ENCODE measurements at regions not wholly inside any gene's neighbourhood (a gene's known extent, or its start where the extent isn't known, plus 50 kb on each side); places are given as distances from the start of the nearest gene placed in this dataset.

- no peaks in the 10 kb centered on the region for H4K20me1 ChIP-seq
- H3K27me3 ChIP-seq = no peaks in the 10 kb centered on the region
- peaks cover 24% of the 10 kb centered on the region for H3K4me1 ChIP-seq
- no peak for TF ChIP-seq Cebpa-rat (IDR thresholded peaks at IDR 0.05)
- no peaks in the 10 kb centered on the region for H3K36me3 ChIP-seq
- no peak overlapping the region for H3K27ac ChIP-seq
- H3K4me2 ChIP-seq = no peak overlapping the region
- no peak overlapping the region for H3K9ac ChIP-seq
- H3K4me3 ChIP-seq = no peak overlapping the region
- H3K9me3 ChIP-seq = 0 out of 2 replicates have a peak, but pooled peaks cover 6% of the 10 kb centered on the region
These were observed 385.3 kb downstream of the RBM43 start for GRCh38 chr2:150876251-150876950.

GRCh38 chr2:150873396-150873772, 385.9 kb upstream of the RND3 start:
- Histone ChIP-seq H3K27me3 (no peaks in the 10 kb centered on the region), H3K4me3 (no peak overlapping the region), H3K9me3 (0 out of 2 replicates have a peak, but pooled peaks cover 4% of the 10 kb centered on the region), H4K20me1 (no peaks in the 10 kb centered on the region), H3K36me3 (no peaks in the 10 kb centered on the region), H3K4me1 (peaks cover 24% of the 10 kb centered on the region), H3K9ac (no peak overlapping the region), H3K27ac (no peak overlapping the region), H3K4me2 (peak overlapping the region; percentile 71)
- no peak for TF ChIP-seq Cebpa-rat (IDR thresholded peaks at IDR 0.05)

GRCh38 chr2:150872756-150873395, 385.4 kb upstream of the RND3 start:
- Histone ChIP-seq H3K9ac (no peak overlapping the region), H3K27ac (no peak overlapping the region), H3K27me3 (no peaks in the 10 kb centered on the region), H4K20me1 (no peaks in the 10 kb centered on the region), H3K36me3 (no peaks in the 10 kb centered on the region), H3K9me3 (no peaks in the 10 kb centered on the region), H3K4me1 (peaks cover 24% of the 10 kb centered on the region), H3K4me2 (peak overlapping the region; percentile 71), H3K4me3 (no peak overlapping the region)
- no peak for TF ChIP-seq Cebpa-rat (IDR thresholded peaks at IDR 0.05)

DNA sequence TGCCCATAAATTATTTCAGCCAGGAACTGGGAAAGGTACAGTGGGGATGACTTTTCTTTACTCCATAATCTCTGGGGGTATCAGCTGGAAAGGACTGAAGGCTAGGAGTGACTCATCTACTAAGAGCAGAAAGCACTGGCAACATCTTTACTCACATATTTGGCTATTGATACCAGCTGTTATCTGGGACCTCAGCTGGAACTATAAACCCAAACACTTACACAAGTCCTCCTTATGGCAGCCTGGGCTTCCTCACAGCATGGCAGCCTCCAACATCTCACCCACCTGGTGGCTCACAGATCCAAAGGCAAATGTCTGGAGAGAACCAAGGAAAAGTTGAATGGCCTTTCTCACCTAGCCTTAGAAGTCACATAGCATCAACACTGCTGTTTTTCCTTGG, 379.0 kb upstream of the RND3 start:
- no peaks in the 10 kb centered on the region for H3K36me3 ChIP-seq
- H3K9ac ChIP-seq = no peak overlapping the region
- H3K27me3 ChIP-seq = no peaks in the 10 kb centered on the region
- H3K9me3 ChIP-seq = no peaks in the 10 kb centered on the region
- H3K4me1 ChIP-seq = no peaks in the 10 kb centered on the region
- no peak overlapping the region for H3K4me2 ChIP-seq
- no peak for TF ChIP-seq Cebpa-rat (IDR thresholded peaks at IDR 0.05)
- no peak overlapping the region for H3K4me3 ChIP-seq
- no peak overlapping the region for H3K27ac ChIP-seq
- no peaks in the 10 kb centered on the region for H4K20me1 ChIP-seq

DNA sequence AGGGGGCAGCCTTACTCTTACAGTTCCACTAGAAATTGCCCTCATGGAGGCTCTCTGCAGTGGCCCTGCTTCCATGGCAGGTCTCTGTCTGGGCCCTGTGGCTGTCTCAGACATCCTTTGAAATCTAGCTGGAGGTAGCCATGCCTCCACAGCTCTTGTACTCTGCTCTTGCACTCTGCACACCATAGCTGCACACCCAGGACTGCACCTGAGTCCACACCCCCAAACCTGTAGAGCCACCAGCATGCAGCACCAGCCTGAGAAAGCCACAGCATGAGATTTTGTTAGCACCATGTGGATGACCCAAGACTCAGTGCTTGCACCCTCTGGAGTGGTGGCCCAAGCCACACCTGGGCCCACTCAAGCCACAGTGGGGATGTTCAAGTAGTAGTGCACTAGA, 376.2 kb upstream of the RND3 start:
- Histone ChIP-seq H3K4me3 (no peak overlapping the region), H4K20me1 (no peaks in the 10 kb centered on the region), H3K9ac (no peak overlapping the region), H3K27me3 (no peaks in the 10 kb centered on the region), H3K36me3 (no peaks in the 10 kb centered on the region), H3K27ac (no peak overlapping the region), H3K4me2 (no peak overlapping the region), H3K9me3 (no peaks in the 10 kb centered on the region), H3K4me1 (no peaks in the 10 kb centered on the region)
- TF ChIP-seq Cebpa-rat (IDR thresholded peaks at IDR 0.05) = no peak

GRCh38 chr2:150860301-150860700, 372.8 kb upstream of the RND3 start:
- no peak for TF ChIP-seq Cebpa-rat (IDR thresholded peaks at IDR 0.05)
- Histone ChIP-seq H3K4me2 (no peak overlapping the region), H3K9ac (no peak overlapping the region), H3K36me3 (no peaks in the 10 kb centered on the region), H3K4me3 (no peak overlapping the region), H3K9me3 (no peaks in the 10 kb centered on the region), H4K20me1 (no peaks in the 10 kb centered on the region), H3K4me1 (no peaks in the 10 kb centered on the region), H3K27ac (no peak overlapping the region), H3K27me3 (no peaks in the 10 kb centered on the region)

DNA sequence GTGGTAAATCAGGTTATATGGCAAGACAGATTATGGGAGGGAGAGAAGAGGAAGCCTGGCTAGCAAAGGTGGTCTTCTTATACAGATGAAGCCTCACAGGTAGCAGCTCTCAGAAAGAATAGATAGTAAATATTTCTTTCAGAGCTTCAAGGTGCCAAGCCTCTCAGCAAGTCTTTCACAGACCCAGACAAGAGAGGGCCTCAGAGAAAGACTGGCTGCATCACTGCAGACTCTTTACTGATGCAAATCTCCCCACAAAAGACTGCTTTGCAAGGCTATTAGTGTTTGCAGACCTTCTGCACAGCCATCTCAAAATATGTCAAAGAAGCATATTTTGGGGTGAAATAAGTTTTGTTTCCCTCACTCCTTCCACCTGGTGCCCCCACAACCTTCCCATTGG, 372.4 kb upstream of the RND3 start:
- no peaks in the 10 kb centered on the region for H4K20me1 ChIP-seq
- no peak overlapping the region for H3K4me2 ChIP-seq
- TF ChIP-seq Cebpa-rat (IDR thresholded peaks at IDR 0.05) = no peak

GRCh38 chr2:150859162-150859561, 371.7 kb upstream of the RND3 start:
- H3K4me1 ChIP-seq = no peaks in the 10 kb centered on the region
- no peak overlapping the region for H3K9ac ChIP-seq
- H3K4me2 ChIP-seq = no peak overlapping the region
- no peak for TF ChIP-seq Cebpa-rat (IDR thresholded peaks at IDR 0.05)
- no peaks in the 10 kb centered on the region for H3K27me3 ChIP-seq
- H3K36me3 ChIP-seq = no peaks in the 10 kb centered on the region
- H4K20me1 ChIP-seq = no peaks in the 10 kb centered on the region
- no peaks in the 10 kb centered on the region for H3K9me3 ChIP-seq
- no peak overlapping the region for H3K27ac ChIP-seq
- H3K4me3 ChIP-seq = no peak overlapping the region

More for the DNA sequence above, 372.4 kb upstream of the RND3 start:
- no peak overlapping the region for H3K4me3 ChIP-seq
- no peaks in the 10 kb centered on the region for H3K36me3 ChIP-seq
- no peaks in the 10 kb centered on the region for H3K9me3 ChIP-seq
- H3K27me3 ChIP-seq = no peaks in the 10 kb centered on the region
- H3K4me1 ChIP-seq = no peaks in the 10 kb centered on the region
- H3K9ac ChIP-seq = no peak overlapping the region
- H3K27ac ChIP-seq = no peak overlapping the region

- H3K4me1 ChIP-seq = no peaks in the 10 kb centered on the region
- no peak overlapping the region for H3K4me3 ChIP-seq
- no peak overlapping the region for H3K9ac ChIP-seq
- no peak overlapping the region for H3K27ac ChIP-seq
- H3K9me3 ChIP-seq = no peaks in the 10 kb centered on the region
- H4K20me1 ChIP-seq = no peaks in the 10 kb centered on the region
- H3K27me3 ChIP-seq = no peaks in the 10 kb centered on the region
- no peak for TF ChIP-seq Cebpa-rat (IDR thresholded peaks at IDR 0.05)
- H3K36me3 ChIP-seq = no peaks in the 10 kb centered on the region
- H3K4me2 ChIP-seq = no peak overlapping the region
These were observed 370.9 kb upstream of the RND3 start for GRCh38 chr2:150858382-150858781.

- Histone ChIP-seq H3K9me3 (no peaks in the 10 kb centered on the region), H3K27me3 (no peaks in the 10 kb centered on the region), H3K4me3 (no peak overlapping the region), H3K9ac (no peak overlapping the region), H3K36me3 (no peaks in the 10 kb centered on the region), H3K4me2 (no peak overlapping the region), H4K20me1 (no peaks in the 10 kb centered on the region), H3K4me1 (no peaks in the 10 kb centered on the region), H3K27ac (no peak overlapping the region)
- TF ChIP-seq Cebpa-rat (IDR thresholded peaks at IDR 0.05) = no peak
These were observed 369.3 kb upstream of the RND3 start for GRCh38 chr2:150856596-150857281.

Measured in BLaER1 (cell line).